ENCODE measurements at regions not wholly inside any gene's neighbourhood (a gene's known extent, or its start where the extent isn't known, plus 50 kb on each side); places are given as distances from the start of the nearest gene placed in this dataset.

DNA sequence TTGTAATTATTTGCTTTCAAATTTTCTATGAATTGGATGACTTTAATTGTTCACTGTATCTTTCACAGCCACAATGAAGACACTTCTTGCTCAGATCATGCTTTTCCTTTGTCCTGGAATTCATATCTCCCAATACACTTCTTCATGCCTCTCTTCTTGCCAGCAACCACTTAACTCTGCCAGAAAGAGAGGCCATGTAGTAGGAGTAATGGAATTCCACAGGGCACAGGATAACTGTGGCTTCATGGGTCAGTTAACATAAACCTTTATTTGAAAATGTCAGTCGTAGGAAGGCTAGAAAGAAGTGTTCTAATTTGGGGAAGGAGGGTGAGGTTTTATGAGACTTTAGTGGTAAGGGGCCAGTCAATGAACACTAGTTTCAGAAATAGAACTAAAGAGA is 190.3 kb downstream of the TMEM167A start:
- intact Hi-C loops (cut with micrococcal nuclease; ENCODE audit: unreplicated experiment) = no loop called here
- DNase-seq (ENCODE audit: low spot score) = no peak
- Histone ChIP-seq H3K4me2 (ENCODE audit: low read length) (no peak overlapping the region), H3K79me2 (ENCODE audit: insufficient read depth, low read depth, low read length) (no peaks in the 10 kb centered on the region), H3K9me2 (ENCODE audit: insufficient read depth, low read length) (no peaks in the 10 kb centered on the region), H2AFZ (ENCODE audit: low read length) (no peak overlapping the region), H3K4me3 (ENCODE audit: low read depth, low read length, poor library complexity, severe bottlenecking) (no peak overlapping the region), H3K4me1 (ENCODE audit: insufficient read depth, low read length, poor library complexity, severe bottlenecking) (no peaks in the 10 kb centered on the region), H4K20me1 (ENCODE audit: insufficient read depth, low read length) (no peaks in the 10 kb centered on the region), H3K27ac (ENCODE audit: low read depth, low read length, poor library complexity, severe bottlenecking) (no peak overlapping the region), H3K9me3 (ENCODE audit: low read length) (no peaks in the 10 kb centered on the region), H3K36me3 (ENCODE audit: insufficient read depth, low read length) (no peaks in the 10 kb centered on the region)
- POLR2A ChIA-PET = no interaction called here
- CTCF ChIA-PET (ENCODE audit: unreplicated experiment) = no interaction called here
- no peak for TF ChIP-seq EZH2phosphoT487 (IDR thresholded peaks at IDR 0.05; ENCODE audit: borderline replicate concordance, low read depth, low read length)
- TF ChIP-seq, protein P1, sequence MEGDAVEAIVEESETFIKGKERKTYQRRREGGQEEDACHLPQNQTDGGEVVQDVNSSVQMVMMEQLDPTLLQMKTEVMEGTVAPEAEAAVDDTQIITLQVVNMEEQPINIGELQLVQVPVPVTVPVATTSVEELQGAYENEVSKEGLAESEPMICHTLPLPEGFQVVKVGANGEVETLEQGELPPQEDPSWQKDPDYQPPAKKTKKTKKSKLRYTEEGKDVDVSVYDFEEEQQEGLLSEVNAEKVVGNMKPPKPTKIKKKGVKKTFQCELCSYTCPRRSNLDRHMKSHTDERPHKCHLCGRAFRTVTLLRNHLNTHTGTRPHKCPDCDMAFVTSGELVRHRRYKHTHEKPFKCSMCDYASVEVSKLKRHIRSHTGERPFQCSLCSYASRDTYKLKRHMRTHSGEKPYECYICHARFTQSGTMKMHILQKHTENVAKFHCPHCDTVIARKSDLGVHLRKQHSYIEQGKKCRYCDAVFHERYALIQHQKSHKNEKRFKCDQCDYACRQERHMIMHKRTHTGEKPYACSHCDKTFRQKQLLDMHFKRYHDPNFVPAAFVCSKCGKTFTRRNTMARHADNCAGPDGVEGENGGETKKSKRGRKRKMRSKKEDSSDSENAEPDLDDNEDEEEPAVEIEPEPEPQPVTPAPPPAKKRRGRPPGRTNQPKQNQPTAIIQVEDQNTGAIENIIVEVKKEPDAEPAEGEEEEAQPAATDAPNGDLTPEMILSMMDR (conservative IDR thresholded peaks at IDR 0.05; ENCODE audit: low read length) = no peak
- BruUV-seq (replicated peaks) = no TSS peak

GRCh38 chr5:82885627-82886389 is 191.4 kb downstream of the TMEM167A start:
- Histone ChIP-seq H3K4me2 (ENCODE audit: low read length) (no peak overlapping the region), H2AFZ (ENCODE audit: low read length) (no peak overlapping the region), H3K4me3 (ENCODE audit: low read depth, low read length, poor library complexity, severe bottlenecking) (no peak overlapping the region), H3K9me2 (ENCODE audit: insufficient read depth, low read length) (no peaks in the 10 kb centered on the region), H3K9me3 (ENCODE audit: low read length) (no peaks in the 10 kb centered on the region), H3K36me3 (ENCODE audit: insufficient read depth, low read length) (no peaks in the 10 kb centered on the region), H3K4me1 (ENCODE audit: insufficient read depth, low read length, poor library complexity, severe bottlenecking) (no peaks in the 10 kb centered on the region), H4K20me1 (ENCODE audit: insufficient read depth, low read length) (no peaks in the 10 kb centered on the region), H3K27ac (ENCODE audit: low read depth, low read length, poor library complexity, severe bottlenecking) (no peak overlapping the region), H3K79me2 (ENCODE audit: insufficient read depth, low read depth, low read length) (no peaks in the 10 kb centered on the region)
- TF ChIP-seq, protein P1 (conservative IDR thresholded peaks at IDR 0.05; ENCODE audit: low read length) = no peak
- no peak for TF ChIP-seq EZH2phosphoT487 (IDR thresholded peaks at IDR 0.05; ENCODE audit: borderline replicate concordance, low read depth, low read length)
- ChIA-PET POLR2A (no interaction called here), CTCF (ENCODE audit: unreplicated experiment) (no interaction called here)
- peak; percentile 1 for DNase-seq (ENCODE audit: low spot score)
- intact Hi-C loops (cut with micrococcal nuclease; ENCODE audit: unreplicated experiment) = no loop called here
- no TSS peak for BruUV-seq (replicated peaks)

DNA sequence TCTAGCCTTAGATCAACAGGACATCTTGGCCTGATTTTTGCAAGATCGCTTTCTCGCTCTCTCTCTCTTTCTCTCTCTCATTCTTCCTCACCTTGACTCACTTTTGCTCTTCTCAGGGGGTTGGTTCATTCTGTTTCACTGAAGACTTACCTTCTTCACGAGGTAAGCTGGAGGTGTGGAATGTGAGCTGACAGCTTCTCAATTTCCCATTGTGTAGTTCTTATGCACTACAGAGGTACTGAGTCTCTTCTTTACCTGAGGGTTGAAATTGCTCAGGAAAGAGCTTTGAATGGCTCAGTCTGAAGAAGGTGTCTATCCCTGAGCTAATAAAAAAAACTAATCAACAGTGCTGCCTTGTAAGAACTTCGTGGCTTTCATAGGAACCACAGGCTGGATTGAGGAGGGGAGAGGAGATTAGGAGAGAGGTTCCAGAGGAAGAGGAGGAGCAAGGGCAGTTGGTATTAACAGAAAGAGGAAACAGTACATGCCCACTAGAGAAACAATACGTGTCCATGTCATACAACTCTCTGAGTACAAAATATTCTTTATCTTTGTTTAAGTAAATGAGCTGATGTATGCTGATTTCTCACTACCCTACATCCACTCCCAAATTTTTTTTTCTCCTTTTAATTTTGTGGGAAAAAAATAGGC is 192.2 kb downstream of the TMEM167A start:
- no peaks in the 10 kb centered on the region for H3K79me2 ChIP-seq (ENCODE audit: insufficient read depth, low read depth, low read length)
- intact Hi-C loops (cut with micrococcal nuclease; ENCODE audit: unreplicated experiment) = no loop called here
- H3K9me2 ChIP-seq (ENCODE audit: insufficient read depth, low read length) = no peaks in the 10 kb centered on the region
- no TSS peak for BruUV-seq (replicated peaks)
- H4K20me1 ChIP-seq (ENCODE audit: insufficient read depth, low read length) = no peaks in the 10 kb centered on the region
- no peak overlapping the region for H2AFZ ChIP-seq (ENCODE audit: low read length)
- no peak overlapping the region for H3K27ac ChIP-seq (ENCODE audit: low read depth, low read length, poor library complexity, severe bottlenecking)
- no peak overlapping the region for H3K4me2 ChIP-seq (ENCODE audit: low read length)
- H3K9me3 ChIP-seq (ENCODE audit: low read length) = no peaks in the 10 kb centered on the region
- ChIA-PET POLR2A (no interaction called here), CTCF (ENCODE audit: unreplicated experiment) (no interaction called here)
- no peaks in the 10 kb centered on the region for H3K36me3 ChIP-seq (ENCODE audit: insufficient read depth, low read length)
- no peaks in the 10 kb centered on the region for H3K4me1 ChIP-seq (ENCODE audit: insufficient read depth, low read length, poor library complexity, severe bottlenecking)
- TF ChIP-seq, protein P1 (conservative IDR thresholded peaks at IDR 0.05; ENCODE audit: low read length) = no peak
- TF ChIP-seq EZH2phosphoT487 (IDR thresholded peaks at IDR 0.05; ENCODE audit: borderline replicate concordance, low read depth, low read length) = no peak
- H3K4me3 ChIP-seq (ENCODE audit: low read depth, low read length, poor library complexity, severe bottlenecking) = no peak overlapping the region
- DNase-seq (ENCODE audit: low spot score) = no peak
